ENCODE measurements at regions not wholly inside any gene's neighbourhood (a gene's known extent, or its start where the extent isn't known, plus 50 kb on each side); places are given as distances from the start of the nearest gene placed in this dataset.
A peak's percentile ranks its signal among the peaks of the same experiment; 100 is the strongest.

GRCh38 chr12:68498736-68499135 lies 112.0 kb upstream of the RAP1B start:
- no peak for DNase-seq (ENCODE audit: extremely low read depth, low read depth, low spot score)

DNA sequence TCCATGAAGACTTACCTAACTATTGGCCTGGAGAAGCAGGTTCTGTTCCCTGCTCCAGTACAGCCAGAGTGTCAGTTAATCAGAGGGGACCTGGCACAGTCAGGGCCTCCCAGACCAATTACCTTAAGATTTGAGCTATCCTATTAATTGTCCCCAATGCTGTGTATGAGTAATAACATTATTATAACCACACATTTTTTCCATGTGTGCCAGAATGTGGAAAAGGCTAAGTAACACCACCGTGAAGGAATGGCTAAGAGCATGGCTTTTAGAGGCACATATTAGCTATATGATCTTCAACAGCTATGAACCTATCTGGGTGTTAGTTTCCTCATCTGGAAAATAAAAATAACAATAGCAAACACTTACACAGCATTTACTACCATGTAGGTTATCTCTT lies 111.1 kb upstream of the RAP1B start:
- DNase-seq (ENCODE audit: extremely low read depth, low read depth, low spot score), result no peak

GRCh38 chr12:68501226-68501625 lies 109.5 kb upstream of the RAP1B start:
- no peak for DNase-seq (ENCODE audit: extremely low read depth, low read depth, low spot score)

DNA sequence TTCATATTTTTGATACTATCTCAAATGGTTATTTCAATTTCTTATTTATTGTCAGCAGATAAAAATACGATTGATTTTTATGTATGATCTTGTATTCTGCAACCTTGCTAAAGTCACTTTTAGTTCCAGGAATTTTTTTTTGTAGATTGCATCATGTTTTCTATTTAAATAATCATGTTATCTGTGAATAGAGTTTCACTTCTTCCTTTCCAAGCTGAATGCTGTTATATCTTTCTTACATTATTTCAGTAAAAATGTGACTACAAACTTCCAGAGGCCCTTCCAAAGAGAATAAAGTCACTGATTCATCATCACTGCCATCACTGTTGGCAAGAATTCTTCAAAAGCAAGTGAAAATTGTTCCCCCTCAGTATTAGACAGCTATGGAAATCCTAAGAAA lies 104.7 kb upstream of the RAP1B start:
- DNase-seq (ENCODE audit: extremely low read depth, low read depth, low spot score), result no peak

DNA sequence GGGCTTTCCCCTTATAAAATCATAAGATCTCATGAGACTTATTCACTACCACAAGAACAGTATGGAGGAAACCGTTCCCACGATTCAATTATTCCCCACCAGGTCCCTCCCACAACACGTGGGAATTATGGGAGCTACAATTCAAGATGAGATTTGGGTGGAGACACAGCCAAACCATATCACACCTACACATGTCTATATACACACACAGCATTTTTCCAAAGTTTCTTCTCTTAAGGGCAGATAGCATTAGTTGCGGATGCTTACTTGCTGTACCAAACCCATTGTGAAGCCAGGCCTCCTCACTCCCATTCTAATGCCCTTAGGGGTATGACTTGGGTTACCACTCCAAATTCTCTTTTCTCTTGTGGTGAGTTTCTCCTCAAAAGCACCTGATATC lies 104.1 kb upstream of the RAP1B start:
- no peak for DNase-seq (ENCODE audit: extremely low read depth, low read depth, low spot score)

GRCh38 chr12:68507657-68508056 lies 103.0 kb upstream of the RAP1B start:
- DNase-seq (ENCODE audit: extremely low read depth, low read depth, low spot score), result no peak

DNA sequence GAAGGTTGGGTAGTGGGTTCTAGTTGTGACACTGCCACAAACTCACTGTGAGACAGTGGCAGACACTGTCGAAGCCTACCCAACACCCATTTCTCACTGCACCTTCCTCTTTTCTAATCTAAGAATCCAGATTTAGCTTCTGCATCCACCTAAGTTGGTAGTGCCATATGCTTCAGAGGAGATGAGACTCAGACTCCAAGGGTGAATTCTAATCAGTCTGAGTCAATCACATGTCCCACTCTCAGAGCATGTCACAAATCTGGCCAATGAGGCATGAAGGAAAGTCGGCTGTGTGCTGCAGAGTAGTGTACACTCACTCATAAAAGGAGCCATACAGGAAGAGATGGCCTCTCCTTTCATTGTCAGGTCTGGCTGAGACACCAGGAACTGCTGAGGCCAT lies 102.1 kb upstream of the RAP1B start:
- no peak for DNase-seq (ENCODE audit: extremely low read depth, low read depth, low spot score)

DNA sequence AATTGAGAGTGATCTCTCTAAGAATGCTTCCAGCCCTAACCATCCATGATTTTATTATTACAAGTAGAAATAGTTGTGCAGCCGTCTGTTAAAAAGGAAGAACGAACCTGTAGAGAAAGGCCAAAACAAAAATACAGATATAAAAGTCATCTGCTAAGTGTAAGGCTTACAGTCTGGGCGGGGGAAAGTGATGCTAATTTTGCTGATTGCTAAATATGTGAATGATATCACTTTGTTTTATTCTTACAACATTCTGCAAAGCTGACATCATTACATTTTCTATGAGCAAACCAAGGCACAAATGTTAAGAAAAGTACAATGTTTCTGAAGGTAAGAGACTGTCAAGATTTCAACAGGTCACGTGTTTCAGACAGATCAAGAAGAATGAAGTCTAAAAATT lies 101.5 kb upstream of the RAP1B start:
- no peak for DNase-seq (ENCODE audit: extremely low read depth, low read depth, low spot score)

- no peak for DNase-seq (ENCODE audit: extremely low read depth, low read depth, low spot score)
Observed at GRCh38 chr12:68510397-68510796, 100.3 kb upstream of the RAP1B start.

GRCh38 chr12:68514807-68515411 lies 95.8 kb upstream of the RAP1B start:
- DNase-seq (ENCODE audit: extremely low read depth, low read depth, low spot score), result no peak

- DNase-seq (ENCODE audit: extremely low read depth, low read depth, low spot score), result no peak
Observed at GRCh38 chr12:68515793-68516192, 94.9 kb upstream of the RAP1B start.

- peak; percentile 75 for DNase-seq (ENCODE audit: extremely low read depth, low read depth, low spot score)
Observed at GRCh38 chr12:68521321-68521839, 89.3 kb upstream of the RAP1B start.

GRCh38 chr12:68521848-68522502 lies 88.7 kb upstream of the RAP1B start:
- DNase-seq (ENCODE audit: extremely low read depth, low read depth, low spot score), result no peak

- no peak for DNase-seq (ENCODE audit: extremely low read depth, low read depth, low spot score)
Observed at GRCh38 chr12:68529466-68529865, 81.2 kb upstream of the RAP1B start.

- no peak for DNase-seq (ENCODE audit: extremely low read depth, low read depth, low spot score)
Observed at GRCh38 chr12:68529869-68530268, 80.8 kb upstream of the RAP1B start.

DNA sequence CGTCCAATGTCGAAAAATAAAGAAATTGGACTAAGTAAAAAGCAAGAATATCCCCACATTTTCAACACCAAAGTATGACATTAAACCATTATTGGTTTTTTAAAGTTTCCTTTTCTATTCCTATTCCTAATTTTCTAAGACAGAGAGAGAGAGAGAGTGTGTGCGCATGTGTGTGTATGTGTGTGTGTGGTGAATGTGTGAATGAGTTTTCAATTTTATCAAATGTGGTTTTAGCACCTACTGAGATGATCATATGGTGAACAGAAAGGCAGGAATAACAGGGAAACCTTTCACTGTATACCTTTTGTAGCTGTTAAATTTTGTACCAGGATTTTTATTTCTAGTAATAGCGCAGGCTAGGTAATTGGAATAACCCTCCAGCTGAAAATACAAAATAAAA lies 80.4 kb upstream of the RAP1B start:
- DNase-seq (ENCODE audit: extremely low read depth, low read depth, low spot score), result no peak

DNA sequence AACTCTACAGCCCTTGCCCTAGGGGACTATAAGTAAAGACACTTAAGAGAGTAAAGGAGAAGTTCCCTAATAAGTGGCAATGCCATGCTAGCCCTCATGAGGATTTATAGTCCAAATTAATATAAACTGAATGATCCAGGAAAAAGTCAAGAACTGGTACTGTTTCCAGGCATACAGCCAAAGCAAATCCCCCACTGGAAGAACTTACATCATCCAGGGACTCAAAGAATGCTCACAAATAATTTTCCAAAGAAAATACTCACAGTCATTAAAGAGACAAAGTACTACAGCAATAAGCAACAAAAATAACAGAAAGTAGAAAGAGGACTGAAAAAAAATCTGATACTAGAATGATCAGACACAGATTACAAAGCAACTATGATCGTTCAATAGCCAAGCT lies 79.7 kb upstream of the RAP1B start:
- DNase-seq (ENCODE audit: extremely low read depth, low read depth, low spot score), result peak; percentile 12

GRCh38 chr12:68532204-68532886 lies 78.4 kb upstream of the RAP1B start:
- DNase-seq (ENCODE audit: extremely low read depth, low read depth, low spot score), result no peak

GRCh38 chr12:68532887-68533248 lies 77.8 kb upstream of the RAP1B start:
- DNase-seq (ENCODE audit: extremely low read depth, low read depth, low spot score), result no peak

DNA sequence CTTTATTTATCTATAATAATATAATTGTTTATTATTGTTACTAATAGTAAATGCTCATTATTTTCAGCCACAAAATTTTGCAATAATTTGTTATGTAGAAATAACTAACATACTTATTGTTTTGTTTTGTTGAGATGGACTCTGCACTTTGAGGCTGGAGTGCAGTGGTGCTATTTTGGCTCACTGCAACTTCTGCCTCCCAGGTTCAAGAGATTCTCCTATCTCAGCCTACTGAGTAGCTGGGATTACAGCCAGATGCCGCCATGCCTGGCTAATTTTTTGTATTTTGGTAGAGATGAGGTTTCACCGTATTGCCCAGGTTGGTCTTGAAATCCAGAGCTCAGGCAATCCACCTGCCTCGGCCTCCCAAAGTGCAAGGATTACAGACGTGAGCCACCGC lies 76.6 kb upstream of the RAP1B start:
- no peak for DNase-seq (ENCODE audit: extremely low read depth, low read depth, low spot score)

DNA sequence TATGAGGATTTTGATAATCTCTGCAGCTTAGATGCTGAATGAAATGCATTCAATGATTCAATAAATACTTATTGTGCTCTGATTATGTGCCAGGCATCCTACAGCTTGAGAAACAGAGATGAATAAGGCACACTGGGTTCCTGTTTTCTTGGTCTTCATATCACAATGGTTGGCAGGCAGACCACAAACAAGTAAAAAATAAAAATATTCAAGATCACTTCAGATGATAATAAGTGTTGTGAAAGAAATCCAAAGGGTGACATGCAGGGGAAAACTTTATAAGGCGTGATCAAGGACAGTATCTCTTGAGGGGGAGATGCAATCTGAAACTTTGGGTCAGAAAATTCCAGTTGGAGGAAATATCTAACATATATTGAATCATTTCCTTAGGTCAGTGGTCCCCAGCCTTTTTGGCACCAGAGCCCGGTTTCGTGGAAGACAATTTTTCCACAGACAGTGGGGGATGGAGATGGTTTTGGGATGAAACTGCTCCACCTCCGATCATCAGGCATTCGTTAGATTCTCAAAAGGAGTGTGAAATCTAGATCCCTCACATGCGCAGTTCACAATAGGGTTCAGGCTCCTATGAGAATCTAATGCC lies 73.7 kb upstream of the RAP1B start:
- no peak for DNase-seq (ENCODE audit: extremely low read depth, low read depth, low spot score)

GRCh38 chr12:68537571-68537970 lies 73.1 kb upstream of the RAP1B start:
- DNase-seq (ENCODE audit: extremely low read depth, low read depth, low spot score), result no peak

All from glomerular endothelial cell (primary cell).